IMR-90 (cell line): ENCODE measurements at regions not wholly inside any gene's neighbourhood (a gene's known extent, or its start where the extent isn't known, plus 50 kb on each side); places are given as distances from the start of the nearest gene placed in this dataset.
"Not testable (repeated sequence)": the region's sequence is repeated elsewhere in the genome, so short reads cannot be mapped to it uniquely, and the experiment has no call there.

Source experiments
- CTCF ChIP-seq: conservative IDR thresholded peaks from 2 replicates; pipeline ENCODE4 v1.5.1; 2012; ENCODE audit warnings: mild to moderate bottlenecking, low read depth, low read length, improper control_type of control experiment
- MAZ ChIP-seq: IDR thresholded peaks from 2 replicates; pipeline ENCODE4 v1.6.1; 2012; ENCODE audit warnings: low read depth, mild to moderate bottlenecking, low read length, improper control_type of control experiment, moderate library complexity, borderline replicate concordance
- MXI1 ChIP-seq: IDR thresholded peaks from 2 replicates; pipeline ENCODE4 v1.6.1; 2012; ENCODE audit warnings: low read depth, mild to moderate bottlenecking, low read length, moderate library complexity, borderline replicate concordance
- POLR2A ChIP-seq: IDR thresholded peaks from 2 replicates; pipeline ENCODE4 v1.6.1; 2012; ENCODE audit warnings: mild to moderate bottlenecking, low read depth, low read length
- RAD21 ChIP-seq: IDR thresholded peaks from 2 replicates; pipeline ENCODE4 v1.6.1; 2012; ENCODE audit warnings: low read length, improper control_type of control experiment
- RCOR1 ChIP-seq: IDR thresholded peaks from 2 replicates; pipeline ENCODE4 v1.6.1; 2012; ENCODE audit warnings: mild to moderate bottlenecking, low read length, improper control_type of control experiment; ENCODE audit not compliant: insufficient replicate concordance
- RFX5 ChIP-seq: IDR thresholded peaks from 2 replicates; pipeline ENCODE4 v1.8.0; 2012; ENCODE audit warnings: low read depth, mild to moderate bottlenecking, low read length, moderate library complexity
- SMC3 ChIP-seq: fragments of 150-350 bp; IDR thresholded peaks from 2 replicates; pipeline ENCODE4 v1.6.1; 2016; ENCODE audit warnings: low read depth, mild to moderate bottlenecking, antibody characterized with exemption, low read length, moderate library complexity

- not testable (repeated sequence) for TF ChIP-seq CTCF, RFX5, MXI1, RAD21, RCOR1, POLR2A, MAZ, SMC3
Observed at GRCh38 chr1:242973341-242973740, 281.7 kb downstream of the CEP170 start.
